ENCODE measurements at regions not wholly inside any gene's neighbourhood (a gene's known extent, or its start where the extent isn't known, plus 50 kb on each side); places are given as distances from the start of the nearest gene placed in this dataset.

DNA sequence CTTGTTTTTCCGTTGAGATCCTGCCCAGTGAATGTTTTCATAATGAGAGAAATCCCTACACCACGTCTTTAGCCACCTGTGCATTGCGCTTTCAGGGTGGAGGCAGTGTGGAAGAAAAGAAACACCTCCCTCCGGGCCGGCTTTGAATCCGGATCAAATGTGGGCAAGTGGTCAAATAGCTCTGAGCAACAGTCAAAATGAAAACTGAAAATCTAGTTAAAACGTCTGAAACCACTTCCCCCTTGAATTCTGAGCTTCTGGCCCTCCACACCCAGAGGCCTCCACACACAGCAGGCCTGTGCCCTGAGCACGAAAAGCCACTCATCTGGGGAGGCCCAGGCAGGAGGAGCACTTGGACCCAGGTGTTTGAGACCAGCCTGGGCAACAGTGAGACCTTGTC lies 263.6 kb upstream of the SALL3 start:
- no peak overlapping the region for H3K4me3 ChIP-seq (ENCODE audit: low read depth, low read length)
- no peak for DNase-seq (ENCODE audit: low read depth)
- in situ Hi-C loops (cut with HindIII; ENCODE audit: low sequenced_read_pairs): no loop called here
- TF ChIP-seq, protein P1, sequence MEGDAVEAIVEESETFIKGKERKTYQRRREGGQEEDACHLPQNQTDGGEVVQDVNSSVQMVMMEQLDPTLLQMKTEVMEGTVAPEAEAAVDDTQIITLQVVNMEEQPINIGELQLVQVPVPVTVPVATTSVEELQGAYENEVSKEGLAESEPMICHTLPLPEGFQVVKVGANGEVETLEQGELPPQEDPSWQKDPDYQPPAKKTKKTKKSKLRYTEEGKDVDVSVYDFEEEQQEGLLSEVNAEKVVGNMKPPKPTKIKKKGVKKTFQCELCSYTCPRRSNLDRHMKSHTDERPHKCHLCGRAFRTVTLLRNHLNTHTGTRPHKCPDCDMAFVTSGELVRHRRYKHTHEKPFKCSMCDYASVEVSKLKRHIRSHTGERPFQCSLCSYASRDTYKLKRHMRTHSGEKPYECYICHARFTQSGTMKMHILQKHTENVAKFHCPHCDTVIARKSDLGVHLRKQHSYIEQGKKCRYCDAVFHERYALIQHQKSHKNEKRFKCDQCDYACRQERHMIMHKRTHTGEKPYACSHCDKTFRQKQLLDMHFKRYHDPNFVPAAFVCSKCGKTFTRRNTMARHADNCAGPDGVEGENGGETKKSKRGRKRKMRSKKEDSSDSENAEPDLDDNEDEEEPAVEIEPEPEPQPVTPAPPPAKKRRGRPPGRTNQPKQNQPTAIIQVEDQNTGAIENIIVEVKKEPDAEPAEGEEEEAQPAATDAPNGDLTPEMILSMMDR (IDR thresholded peaks at IDR 0.05; ENCODE audit: low read depth, low read length, missing control alignments): no peak

GRCh38 chr18:78716581-78716980 lies 263.0 kb upstream of the SALL3 start:
- no peak for DNase-seq (ENCODE audit: low read depth)
- no peak overlapping the region for H3K4me3 ChIP-seq (ENCODE audit: low read depth, low read length)
- in situ Hi-C loops (cut with HindIII; ENCODE audit: low sequenced_read_pairs): no loop called here
- TF ChIP-seq, protein P1 (IDR thresholded peaks at IDR 0.05; ENCODE audit: low read depth, low read length, missing control alignments): no peak

DNA sequence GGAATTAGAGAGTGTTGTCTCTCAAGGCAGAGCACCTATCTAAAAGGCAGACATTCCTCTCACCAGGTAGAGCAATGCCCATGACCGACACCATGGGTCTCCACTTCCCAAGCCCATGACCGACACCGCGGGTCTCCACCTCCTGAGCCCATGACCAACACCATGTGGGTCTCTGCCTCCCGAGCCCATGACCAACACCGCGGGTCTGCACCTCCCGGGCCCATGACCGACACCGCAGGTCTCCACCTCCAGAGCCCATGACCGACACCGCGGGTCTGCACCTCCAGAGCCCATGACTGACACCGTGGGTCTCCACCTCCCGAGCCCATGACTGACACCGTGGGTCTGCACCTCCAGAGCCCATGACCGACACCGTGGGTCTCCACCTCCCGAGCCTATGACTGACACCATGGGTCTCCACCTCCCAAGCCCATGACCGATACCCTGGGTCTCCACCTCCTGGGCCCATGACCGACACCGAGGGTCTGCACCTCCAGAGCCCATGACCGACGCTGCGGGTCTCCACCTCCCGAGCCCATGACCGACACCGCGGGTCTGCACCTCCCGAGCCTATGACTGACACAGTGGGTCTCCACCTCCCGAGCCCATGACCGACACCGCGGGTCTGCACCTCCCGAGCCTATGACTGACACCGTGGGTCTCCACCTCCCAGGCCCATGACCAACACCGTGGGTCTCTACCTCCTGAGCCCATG lies 262.4 kb upstream of the SALL3 start:
- TF ChIP-seq, protein P1 (IDR thresholded peaks at IDR 0.05; ENCODE audit: low read depth, low read length, missing control alignments): no peak
- in situ Hi-C loops (cut with HindIII; ENCODE audit: low sequenced_read_pairs): no loop called here
- H3K4me3 ChIP-seq (ENCODE audit: low read depth, low read length): no peak overlapping the region
- DNase-seq (ENCODE audit: low read depth): no peak

GRCh38 chr18:78717766-78718150 lies 261.9 kb upstream of the SALL3 start:
- TF ChIP-seq, protein P1 (IDR thresholded peaks at IDR 0.05; ENCODE audit: low read depth, low read length, missing control alignments): no peak
- H3K4me3 ChIP-seq (ENCODE audit: low read depth, low read length): no peak overlapping the region
- in situ Hi-C loops (cut with HindIII; ENCODE audit: low sequenced_read_pairs): no loop called here
- DNase-seq (ENCODE audit: low read depth): no peak

DNA sequence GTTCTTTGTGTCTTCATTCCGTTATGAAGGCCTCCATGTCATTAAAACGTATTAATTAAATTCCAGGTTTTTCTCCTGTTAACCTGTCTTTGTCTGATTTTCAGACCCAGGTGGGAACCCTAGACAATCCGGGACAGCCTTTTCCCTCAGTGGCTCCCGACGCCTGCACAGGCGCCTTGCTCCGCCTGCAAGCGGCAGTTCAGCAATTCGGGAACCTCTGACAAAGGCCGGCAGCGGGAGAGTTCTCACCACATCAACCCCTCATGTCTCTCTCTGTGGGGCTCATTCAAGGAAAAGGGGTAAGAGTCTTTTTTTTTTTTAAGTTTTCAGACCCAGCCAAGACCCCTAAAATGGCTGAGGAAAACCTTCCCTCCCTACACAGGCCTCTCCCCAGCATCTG lies 259.8 kb upstream of the SALL3 start:
- in situ Hi-C loops (cut with HindIII; ENCODE audit: low sequenced_read_pairs): no loop called here
- H3K4me3 ChIP-seq (ENCODE audit: low read depth, low read length): no peak overlapping the region
- no peak for DNase-seq (ENCODE audit: low read depth)
- TF ChIP-seq, protein P1 (IDR thresholded peaks at IDR 0.05; ENCODE audit: low read depth, low read length, missing control alignments): no peak

DNA sequence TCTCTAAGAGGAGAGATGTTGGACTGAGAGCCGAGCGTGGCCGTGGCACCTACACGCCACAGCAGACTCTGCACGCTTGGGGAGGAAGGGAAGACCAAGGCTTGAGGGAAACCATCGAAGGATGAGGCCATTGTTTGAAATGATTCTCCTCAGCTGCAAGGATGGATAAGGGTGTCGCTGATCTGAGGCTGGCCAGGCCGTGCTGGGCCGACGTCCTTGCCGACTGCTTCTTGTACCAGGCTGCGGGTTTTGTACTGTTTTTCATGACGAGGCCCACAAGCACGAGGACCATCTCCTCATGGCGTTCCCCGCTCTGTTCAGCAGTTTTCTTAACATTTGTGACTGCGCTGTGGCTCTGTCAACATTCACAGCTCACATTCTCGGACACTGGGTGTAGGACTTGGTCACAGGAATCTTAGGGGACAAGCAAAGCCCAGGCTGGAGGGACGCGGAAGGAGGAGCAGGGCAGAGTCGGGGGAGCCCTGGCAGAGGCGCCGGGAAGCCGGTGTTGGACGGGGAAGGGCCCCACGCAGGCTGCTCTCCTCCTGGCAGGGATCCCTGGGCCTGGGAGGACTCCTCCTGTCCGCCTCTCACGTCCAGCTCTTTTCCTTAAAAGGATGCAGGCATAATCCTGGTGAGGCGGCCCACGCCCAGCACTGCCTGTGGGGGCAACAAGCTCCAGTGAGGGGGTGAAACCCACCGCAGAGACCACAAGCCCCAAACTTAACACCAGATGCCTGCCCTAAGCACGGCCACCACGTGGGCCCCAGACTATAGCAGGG lies 259.0 kb upstream of the SALL3 start:
- in situ Hi-C loops (cut with HindIII; ENCODE audit: low sequenced_read_pairs): no loop called here
- H3K4me3 ChIP-seq (ENCODE audit: low read depth, low read length): no peak overlapping the region
- TF ChIP-seq, protein P1 (IDR thresholded peaks at IDR 0.05; ENCODE audit: low read depth, low read length, missing control alignments): no peak
- no peak for DNase-seq (ENCODE audit: low read depth)

Data from astrocyte of the cerebellum (primary cell).